HG02840 (cell line): ENCODE measurements at regions not wholly inside any gene's neighbourhood (a gene's known extent, or its start where the extent isn't known, plus 50 kb on each side); places are given as distances from the start of the nearest gene placed in this dataset.

Experiments used
- ATAC-seq: cut with Tn5 transposase; IDR thresholded peaks from one replicate; pipeline ENCODE4 v1.9.1; 2021; ENCODE audit warnings: mild to moderate bottlenecking, moderate library complexity, moderate number of reproducible peaks; ENCODE audit not compliant: unreplicated experiment, low FRiP score

DNA sequence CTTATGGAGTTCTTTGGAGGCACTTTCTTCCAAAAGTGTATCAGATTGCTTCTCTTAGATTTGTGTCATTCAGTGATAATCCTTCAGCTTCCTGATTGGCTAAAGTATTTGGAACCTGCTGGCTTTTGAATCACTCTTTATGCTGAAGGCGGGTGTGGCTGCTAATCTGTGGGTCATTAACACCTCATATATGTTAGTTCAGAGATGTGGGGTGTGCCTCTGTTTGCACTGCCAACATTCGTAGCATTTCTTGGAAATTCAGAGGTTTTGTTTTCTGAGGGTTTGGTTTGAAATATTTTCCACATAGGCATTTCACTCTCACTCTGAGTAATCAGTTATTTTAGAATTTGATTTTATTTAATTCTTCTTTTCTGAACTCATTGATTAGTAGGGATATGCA lies 1604.4 kb upstream of the ACVR2A start:
- no peak for ATAC-seq

DNA sequence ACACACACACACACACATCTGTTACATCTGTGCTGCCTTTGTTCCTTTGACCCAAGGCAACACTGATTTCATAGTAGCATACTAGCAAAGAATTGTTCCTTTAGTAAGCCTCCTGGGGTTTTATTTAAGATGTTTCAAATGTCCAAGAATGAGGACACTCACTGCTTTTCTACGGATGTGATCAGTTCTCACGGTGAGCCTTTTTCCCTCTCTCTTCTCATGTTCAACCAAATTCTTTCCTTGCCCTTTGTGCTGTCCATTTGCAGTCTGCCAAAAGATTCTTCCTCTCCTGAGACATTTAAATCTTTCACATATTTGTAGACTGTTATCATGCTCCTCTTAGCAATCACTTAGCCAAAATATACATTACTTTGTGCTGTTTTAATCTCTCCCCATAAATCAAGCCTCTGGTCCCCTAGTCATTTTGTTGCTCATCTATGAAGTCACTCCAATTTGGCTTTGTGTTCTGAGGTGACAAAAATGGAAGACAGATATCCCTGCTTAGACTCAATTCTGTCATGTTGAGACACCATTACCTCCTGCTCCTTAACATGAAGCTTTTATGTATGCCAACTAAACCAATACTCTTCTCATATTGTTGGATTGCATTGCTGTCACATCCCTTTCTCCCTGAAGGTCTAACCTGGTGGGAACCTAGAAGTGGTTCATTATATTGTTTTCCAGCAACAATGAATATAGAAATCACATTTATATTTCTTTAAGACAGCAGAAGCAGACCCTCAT lies 1605.3 kb upstream of the ACVR2A start:
- no peak for ATAC-seq

DNA sequence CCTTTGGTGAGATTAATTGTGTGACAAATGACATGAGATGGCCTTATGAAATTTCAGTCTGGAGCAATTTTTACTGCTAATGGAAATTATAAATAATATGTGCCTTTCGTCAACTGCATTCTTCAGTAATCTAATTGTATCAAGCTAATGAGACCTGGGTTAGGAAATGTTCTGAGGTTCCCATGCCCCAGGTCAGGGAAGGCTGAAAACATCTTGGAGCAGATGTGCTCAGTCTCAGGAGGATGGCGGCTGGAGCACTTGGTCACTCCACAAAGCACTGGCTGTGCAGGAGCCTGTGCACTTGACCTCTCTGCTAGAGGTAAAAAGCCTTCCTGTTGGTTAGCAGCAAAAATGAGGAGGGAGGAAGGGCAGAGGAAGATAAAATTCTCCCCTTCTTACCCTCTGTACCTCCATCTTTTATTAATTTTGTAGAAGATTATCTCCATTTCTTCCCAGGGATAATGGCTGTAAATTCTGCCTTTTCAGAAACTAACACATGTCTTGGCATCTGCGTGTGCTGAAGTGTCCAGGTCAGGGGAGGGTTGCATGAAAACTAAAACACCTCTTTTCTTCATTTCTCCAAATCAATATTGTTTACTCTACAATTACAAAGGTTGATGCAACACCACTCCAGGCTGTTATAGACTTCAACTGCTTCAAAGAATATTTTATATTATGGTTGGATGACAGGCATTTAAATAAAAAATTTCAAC lies 1606.4 kb upstream of the ACVR2A start:
- no peak for ATAC-seq

- ATAC-seq = no peak
Measured at GRCh38 chr2:146235158-146235557, 1609.7 kb upstream of the ACVR2A start.

GRCh38 chr2:146229508-146230155 lies 1615.2 kb upstream of the ACVR2A start:
- ATAC-seq = no peak

DNA sequence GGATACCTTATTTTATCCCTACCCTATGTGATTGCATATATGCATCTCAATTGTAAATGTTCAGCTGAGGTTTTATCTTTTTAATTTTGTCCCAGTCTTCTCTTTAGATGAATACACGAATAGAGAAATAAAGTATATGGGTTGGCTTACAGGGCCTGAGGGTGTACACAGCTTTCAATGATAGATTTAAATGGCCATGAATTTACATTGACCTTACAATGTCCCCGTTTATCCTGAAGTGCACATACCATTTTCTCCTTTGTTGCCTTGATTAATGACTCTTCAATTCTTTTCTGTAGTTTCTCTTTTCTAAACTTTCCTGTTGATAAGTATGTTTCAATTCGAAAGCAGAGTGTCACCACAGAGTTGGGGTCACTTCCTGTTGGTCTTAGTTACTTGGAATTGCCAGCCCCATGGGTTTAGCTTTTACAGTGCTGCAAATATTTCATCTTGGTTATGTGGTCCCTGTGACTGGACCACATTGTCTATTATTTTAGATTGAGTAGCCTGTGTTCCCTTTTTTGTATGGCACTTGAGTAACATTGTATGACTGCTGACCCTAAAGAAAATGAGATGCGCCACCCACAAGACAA lies 1616.3 kb upstream of the ACVR2A start:
- peak; percentile 57 for ATAC-seq

GRCh38 chr2:146228020-146228393 lies 1616.8 kb upstream of the ACVR2A start:
- ATAC-seq = no peak

GRCh38 chr2:146227152-146228019 lies 1617.4 kb upstream of the ACVR2A start:
- ATAC-seq = no peak

DNA sequence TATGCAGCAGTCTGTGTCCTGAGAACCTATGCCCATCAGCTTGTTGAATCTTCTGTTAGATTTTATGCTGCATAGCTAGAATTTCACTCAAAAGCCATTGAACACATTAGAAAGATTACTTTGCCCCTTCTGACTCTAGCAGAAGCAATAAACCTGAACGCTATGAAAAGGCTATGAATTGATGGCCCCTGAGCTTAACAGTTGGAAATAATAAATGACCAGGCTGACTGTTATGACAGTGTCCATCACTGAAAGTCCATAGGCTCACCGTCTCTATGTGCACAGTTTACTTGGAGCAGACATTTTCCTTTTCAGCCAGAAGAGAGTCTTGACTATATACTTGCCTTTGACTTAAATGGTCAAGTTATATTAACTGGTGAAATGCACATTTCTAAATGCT lies 1618.8 kb upstream of the ACVR2A start:
- no peak for ATAC-seq

DNA sequence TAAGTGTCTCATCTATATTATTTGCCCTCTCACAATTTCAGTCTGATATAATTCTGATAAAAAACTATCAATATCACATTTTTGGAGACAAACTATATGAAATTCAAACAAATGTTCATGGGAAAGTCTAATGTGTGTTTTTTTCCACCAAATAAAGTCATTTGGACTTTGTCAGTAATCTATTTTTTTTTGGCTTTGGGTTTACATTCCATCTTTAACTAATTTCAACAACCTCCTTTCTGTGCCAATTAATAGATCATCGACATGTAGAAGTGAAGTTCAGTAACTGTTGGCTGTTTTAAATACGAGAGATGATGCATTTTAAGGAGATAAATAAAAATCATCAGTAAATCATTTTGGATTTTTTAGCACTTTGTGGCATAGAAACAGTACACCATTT lies 1623.0 kb upstream of the ACVR2A start:
- ATAC-seq = no peak

DNA sequence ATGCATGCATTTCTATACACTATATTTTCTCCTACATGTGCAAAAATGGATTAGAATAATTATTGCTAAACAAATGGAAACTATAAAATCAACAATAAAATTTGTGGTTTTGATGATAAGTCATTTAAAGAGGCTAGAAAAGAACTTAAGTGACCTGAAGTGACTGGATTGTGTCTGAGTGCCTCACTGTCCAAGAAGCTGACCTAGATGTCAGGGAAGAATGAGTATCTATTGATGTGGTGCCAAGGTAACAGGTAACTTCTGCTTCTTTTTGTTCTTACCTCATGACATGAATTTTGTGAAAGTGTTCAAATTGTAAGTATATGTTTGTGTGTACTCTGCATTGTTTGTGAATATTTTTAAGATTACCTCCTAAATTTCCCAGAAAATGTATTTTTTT lies 1623.9 kb upstream of the ACVR2A start:
- no peak for ATAC-seq

GRCh38 chr2:146214394-146214929 lies 1630.4 kb upstream of the ACVR2A start:
- no peak for ATAC-seq

DNA sequence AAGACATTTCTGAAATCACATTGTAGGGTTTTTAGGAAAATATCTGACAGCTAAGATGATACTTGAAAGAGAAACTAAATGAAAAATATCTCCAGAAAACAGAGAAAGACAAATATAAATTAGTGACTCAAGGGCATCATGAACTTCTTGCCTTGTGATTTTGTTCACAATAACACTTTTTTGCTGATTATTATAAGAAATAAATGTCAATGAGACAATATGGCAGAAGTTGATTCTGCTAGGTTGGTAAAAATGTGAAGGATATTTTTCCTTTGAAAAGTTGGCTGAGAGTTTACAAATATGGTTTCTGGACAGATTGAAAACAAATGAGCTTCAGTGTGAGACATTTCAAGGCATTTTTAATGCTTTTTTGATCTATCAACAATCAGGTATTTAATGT lies 1631.2 kb upstream of the ACVR2A start:
- ATAC-seq = no peak

DNA sequence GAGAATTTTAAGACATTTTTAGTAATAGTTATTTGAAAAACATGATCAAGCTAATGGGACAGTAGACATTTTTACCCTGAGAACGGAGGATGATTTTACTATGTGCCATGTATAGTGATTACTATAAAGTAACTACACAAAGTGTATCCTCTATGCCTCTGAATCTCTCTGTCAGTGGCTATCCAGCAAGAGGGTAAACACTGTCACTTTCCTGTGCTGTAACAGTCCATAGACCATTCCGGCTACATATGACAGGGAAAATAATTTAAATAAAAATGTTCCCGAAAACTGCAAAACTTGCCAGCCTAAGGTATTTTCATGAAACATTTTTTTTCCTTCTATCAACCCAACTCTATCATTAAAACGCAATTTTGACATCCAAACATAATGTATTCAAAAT lies 1632.2 kb upstream of the ACVR2A start:
- ATAC-seq = no peak

DNA sequence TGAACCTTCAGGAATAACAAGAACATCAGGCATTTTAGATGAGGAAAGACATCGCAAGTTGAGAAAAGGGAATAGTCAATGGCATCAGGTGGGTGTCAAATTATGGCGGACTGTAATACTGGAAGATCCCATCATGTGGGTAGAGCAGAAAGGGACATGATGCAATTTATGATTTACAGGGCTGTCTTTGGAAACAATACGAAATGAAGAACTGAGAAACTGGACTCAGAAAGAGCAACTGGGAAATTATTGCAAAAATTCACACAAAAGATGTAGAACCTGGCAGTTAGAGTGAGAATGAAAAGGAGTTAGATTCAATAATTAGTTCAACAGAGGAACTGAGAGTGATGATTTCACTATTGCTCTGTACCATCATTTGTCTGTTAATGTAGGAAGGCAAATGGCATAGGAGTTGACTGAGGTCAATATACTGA lies 1635.0 kb upstream of the ACVR2A start:
- ATAC-seq = no peak

DNA sequence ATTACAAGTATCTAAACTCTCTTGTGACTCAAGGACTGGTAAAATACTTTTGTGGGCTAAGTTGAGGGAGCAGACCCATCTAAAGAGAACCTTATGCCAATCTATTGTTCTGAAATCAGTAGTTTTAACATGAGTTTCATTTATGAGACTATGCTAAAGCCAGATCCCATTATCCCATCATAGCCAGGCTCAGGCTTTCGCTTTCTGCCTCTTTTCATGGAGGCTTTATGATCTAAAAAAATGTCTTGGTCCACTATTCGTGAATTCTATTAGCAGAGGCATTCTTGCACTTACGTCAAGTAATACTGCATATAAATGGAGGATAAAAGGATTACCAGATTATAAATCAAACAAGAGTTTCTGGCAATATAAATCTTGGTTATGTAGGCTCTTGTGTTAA lies 1636.9 kb upstream of the ACVR2A start:
- no peak for ATAC-seq

DNA sequence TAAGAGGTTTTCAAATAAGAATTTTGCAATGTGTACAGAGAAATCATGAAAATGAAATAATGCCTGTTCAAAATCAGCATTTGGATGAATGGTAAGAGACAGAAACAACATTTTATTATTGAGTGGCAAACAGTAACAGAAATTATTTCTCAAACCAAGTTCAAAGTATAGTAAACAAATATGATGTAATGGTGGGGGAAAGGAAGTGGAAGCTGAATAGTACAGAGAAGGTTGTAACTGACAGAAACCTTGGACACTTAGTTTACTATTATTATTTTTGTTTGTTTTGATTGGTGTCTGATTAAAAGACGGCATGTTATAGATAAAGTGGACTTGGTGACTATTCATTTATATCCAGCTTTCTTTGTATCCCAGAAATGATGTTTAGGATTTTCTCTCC lies 1637.4 kb upstream of the ACVR2A start:
- ATAC-seq = no peak

DNA sequence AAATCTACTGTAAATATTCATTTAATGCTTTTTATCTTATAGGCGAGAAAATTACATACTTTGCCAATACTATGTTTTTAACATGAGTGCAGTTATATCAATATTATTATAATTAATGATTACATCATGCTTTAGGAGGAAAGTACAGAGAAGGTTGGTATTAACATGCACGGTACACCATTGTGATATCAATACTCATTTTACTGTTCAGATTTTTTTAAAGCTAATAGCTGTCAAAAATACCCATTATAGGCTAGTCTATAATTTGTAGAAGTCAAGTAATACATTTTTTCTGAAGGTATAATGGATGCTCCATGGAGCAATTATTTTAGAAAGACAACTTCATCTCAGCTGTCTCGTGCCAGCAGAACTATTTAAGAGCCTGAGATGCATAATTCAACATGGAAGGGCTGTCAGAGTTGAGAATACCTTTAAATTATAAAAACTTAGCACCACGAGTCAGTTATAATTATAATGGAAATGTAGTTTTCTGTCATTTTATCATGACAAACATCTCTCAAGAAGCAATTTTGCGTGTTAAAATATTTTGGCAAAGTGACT lies 1641.7 kb upstream of the ACVR2A start:
- no peak for ATAC-seq

DNA sequence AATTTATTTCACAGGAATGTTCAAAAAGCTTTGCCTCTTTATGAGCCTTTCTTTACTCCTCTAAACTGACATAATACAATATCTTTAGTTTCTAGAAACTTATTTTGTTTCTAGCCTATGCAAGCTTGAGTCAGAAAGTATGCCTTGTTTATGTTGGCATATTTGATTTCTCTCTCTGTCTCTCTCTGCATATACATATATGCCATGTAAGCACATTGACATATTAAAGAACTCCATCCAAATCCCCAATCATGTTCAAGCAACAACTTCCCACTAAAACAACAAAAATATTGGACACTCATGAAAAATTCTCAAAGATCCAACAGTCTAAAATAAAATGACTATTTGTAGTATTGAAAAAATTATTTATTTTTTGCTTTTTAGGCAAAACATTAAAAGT lies 1651.2 kb upstream of the ACVR2A start:
- no peak for ATAC-seq

GRCh38 chr2:146189541-146189940 lies 1655.3 kb upstream of the ACVR2A start:
- no peak for ATAC-seq
